OCI-LY7 (cell line): ENCODE measurements at regions not wholly inside any gene's neighbourhood (a gene's known extent, or its start where the extent isn't known, plus 50 kb on each side); places are given as distances from the start of the nearest gene placed in this dataset.

Experiments used
- EZH2phosphoT487 ChIP-seq: fragments of 200-600 bp; sonication (generic); IDR thresholded peaks from 2 replicates; pipeline ENCODE4 v1.6.1; 2018; ENCODE audit warnings: low read depth, borderline replicate concordance, mild to moderate bottlenecking, mixed run types, antibody characterized with exemption, low read length, moderate library complexity, mixed read lengths
- TF ChIP-seq, protein P1 (sequence below): fragments of 200-600 bp; sonication (generic); conservative IDR thresholded peaks from 2 replicates; pipeline ENCODE4 v1.5.1; 2014; ENCODE audit warnings: mild to moderate bottlenecking, antibody characterized with exemption, low read length, moderate library complexity, mixed read lengths

- TF ChIP-seq, protein P1, sequence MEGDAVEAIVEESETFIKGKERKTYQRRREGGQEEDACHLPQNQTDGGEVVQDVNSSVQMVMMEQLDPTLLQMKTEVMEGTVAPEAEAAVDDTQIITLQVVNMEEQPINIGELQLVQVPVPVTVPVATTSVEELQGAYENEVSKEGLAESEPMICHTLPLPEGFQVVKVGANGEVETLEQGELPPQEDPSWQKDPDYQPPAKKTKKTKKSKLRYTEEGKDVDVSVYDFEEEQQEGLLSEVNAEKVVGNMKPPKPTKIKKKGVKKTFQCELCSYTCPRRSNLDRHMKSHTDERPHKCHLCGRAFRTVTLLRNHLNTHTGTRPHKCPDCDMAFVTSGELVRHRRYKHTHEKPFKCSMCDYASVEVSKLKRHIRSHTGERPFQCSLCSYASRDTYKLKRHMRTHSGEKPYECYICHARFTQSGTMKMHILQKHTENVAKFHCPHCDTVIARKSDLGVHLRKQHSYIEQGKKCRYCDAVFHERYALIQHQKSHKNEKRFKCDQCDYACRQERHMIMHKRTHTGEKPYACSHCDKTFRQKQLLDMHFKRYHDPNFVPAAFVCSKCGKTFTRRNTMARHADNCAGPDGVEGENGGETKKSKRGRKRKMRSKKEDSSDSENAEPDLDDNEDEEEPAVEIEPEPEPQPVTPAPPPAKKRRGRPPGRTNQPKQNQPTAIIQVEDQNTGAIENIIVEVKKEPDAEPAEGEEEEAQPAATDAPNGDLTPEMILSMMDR: no peak
- TF ChIP-seq EZH2phosphoT487: no peak
Measured at GRCh38 chr11:11747570-11747969, 94.2 kb upstream of the USP47 start.
